ENCODE measurements at regions not wholly inside any gene's neighbourhood (a gene's known extent, or its start where the extent isn't known, plus 50 kb on each side); places are given as distances from the start of the nearest gene placed in this dataset.

GRCh38 chr2:16161768-16162490 is 221.6 kb downstream of the MYCN start:
- TF ChIP-seq, protein P1, sequence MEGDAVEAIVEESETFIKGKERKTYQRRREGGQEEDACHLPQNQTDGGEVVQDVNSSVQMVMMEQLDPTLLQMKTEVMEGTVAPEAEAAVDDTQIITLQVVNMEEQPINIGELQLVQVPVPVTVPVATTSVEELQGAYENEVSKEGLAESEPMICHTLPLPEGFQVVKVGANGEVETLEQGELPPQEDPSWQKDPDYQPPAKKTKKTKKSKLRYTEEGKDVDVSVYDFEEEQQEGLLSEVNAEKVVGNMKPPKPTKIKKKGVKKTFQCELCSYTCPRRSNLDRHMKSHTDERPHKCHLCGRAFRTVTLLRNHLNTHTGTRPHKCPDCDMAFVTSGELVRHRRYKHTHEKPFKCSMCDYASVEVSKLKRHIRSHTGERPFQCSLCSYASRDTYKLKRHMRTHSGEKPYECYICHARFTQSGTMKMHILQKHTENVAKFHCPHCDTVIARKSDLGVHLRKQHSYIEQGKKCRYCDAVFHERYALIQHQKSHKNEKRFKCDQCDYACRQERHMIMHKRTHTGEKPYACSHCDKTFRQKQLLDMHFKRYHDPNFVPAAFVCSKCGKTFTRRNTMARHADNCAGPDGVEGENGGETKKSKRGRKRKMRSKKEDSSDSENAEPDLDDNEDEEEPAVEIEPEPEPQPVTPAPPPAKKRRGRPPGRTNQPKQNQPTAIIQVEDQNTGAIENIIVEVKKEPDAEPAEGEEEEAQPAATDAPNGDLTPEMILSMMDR (IDR thresholded peaks at IDR 0.05 in 8 of 11, conservative IDR thresholded peaks at IDR 0.05 in 3 of 11): no peak
- no peak for TF ChIP-seq POLR2A (IDR thresholded peaks at IDR 0.05)
